ENCODE measurements at regions not wholly inside any gene's neighbourhood (a gene's known extent, or its start where the extent isn't known, plus 50 kb on each side); places are given as distances from the start of the nearest gene placed in this dataset.
"Not testable (repeated sequence)": the region's sequence is repeated elsewhere in the genome, so short reads cannot be mapped to it uniquely, and the experiment has no call there.

DNA sequence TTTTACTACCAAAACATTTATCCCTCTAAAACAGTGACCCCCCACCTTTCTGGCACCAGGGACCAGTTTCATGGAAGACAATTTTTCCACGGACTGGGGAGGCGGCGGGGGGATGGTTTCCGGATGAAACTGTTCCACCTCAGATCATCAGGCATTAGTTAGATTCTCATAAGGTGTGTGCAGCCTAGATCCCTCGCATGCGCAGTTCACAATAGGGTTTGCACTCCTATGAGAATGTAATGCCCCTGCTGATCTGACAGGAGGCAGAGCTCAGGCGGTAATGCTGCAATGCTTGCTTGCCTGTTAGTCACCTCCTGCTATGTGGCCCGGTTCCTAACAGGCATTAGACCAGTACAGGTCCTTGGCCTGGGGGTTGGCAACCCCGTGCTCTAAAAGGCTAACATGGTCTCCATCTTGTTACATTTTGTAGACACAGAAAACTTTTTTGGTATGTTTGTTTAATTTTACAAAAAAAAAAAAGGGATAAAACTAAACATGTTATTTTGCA is 133.1 kb downstream of the DHRS2 start:
- not testable (repeated sequence) for H3K27me3 ChIP-seq (ENCODE audit: control insufficient read depth, insufficient read depth, low read length); H3K4me3 ChIP-seq (ENCODE audit: low read length); H3K27ac ChIP-seq (ENCODE audit: low read depth, low read length); H3K36me3 ChIP-seq (ENCODE audit: control insufficient read depth, insufficient read depth, low read length); H3K4me1 ChIP-seq (ENCODE audit: control insufficient read depth, insufficient read depth, low read length); H3K9ac ChIP-seq (ENCODE audit: low read length)

DNA sequence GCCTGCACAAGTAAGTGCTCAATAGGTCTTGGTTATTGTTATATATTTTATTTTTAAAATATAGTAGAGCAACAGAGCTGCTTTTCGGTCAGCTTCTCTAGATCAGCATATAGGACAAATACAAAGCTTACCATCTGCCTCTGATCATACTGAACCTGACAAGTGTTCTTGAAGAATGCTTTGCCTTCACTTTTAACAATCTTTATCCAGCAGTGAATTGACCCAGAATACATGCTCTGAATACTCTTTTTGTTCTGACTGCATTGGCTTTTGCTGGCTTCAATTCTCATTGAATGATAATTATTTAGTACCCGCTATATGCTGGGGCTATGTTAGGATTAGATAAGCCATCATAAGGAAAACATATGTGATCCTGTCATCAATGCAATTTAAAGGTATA is 137.8 kb downstream of the DHRS2 start:
- Histone ChIP-seq H3K4me3 (ENCODE audit: low read length) (no peak overlapping the region), H3K27ac (ENCODE audit: low read depth, low read length) (no peak overlapping the region), H3K27me3 (ENCODE audit: control insufficient read depth, insufficient read depth, low read length) (no peaks in the 10 kb centered on the region), H3K4me1 (ENCODE audit: control insufficient read depth, insufficient read depth, low read length) (no peaks in the 10 kb centered on the region), H3K9ac (ENCODE audit: low read length) (no peak overlapping the region), H3K36me3 (ENCODE audit: control insufficient read depth, insufficient read depth, low read length) (no peaks in the 10 kb centered on the region)

- Histone ChIP-seq H3K9ac (ENCODE audit: low read length) (no peak overlapping the region), H3K4me1 (ENCODE audit: control insufficient read depth, insufficient read depth, low read length) (no peaks in the 10 kb centered on the region), H3K27ac (ENCODE audit: low read depth, low read length) (no peak overlapping the region), H3K27me3 (ENCODE audit: control insufficient read depth, insufficient read depth, low read length) (no peaks in the 10 kb centered on the region), H3K4me3 (ENCODE audit: low read length) (no peak overlapping the region), H3K36me3 (ENCODE audit: control insufficient read depth, insufficient read depth, low read length) (no peaks in the 10 kb centered on the region)
Observed at GRCh38 chr14:23776296-23776695, 140.1 kb downstream of the DHRS2 start.

DNA sequence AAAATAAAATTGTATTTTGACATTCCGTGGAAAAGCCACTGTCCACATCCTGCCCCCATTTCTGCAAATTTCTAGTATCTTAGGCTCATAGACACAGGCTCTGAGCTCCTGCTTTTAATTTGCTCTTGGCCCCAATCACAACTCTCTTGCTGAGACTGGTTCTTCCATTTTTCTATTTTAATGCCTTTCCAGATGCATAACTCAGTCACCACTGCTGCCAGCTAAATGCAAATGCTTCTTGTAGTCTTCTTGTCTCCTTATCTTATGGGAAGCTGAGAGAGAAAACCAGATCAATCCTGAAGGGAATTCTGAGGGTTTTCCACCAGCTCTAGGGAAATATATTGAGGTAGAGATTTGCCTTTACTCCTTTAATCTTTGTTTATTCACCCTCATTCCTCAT is 149.0 kb downstream of the DHRS2 start:
- H3K36me3 ChIP-seq (ENCODE audit: control insufficient read depth, insufficient read depth, low read length): no peaks in the 10 kb centered on the region
- H3K9ac ChIP-seq (ENCODE audit: low read length): no peak overlapping the region
- H3K4me1 ChIP-seq (ENCODE audit: control insufficient read depth, insufficient read depth, low read length): no peaks in the 10 kb centered on the region
- no peaks in the 10 kb centered on the region for H3K27me3 ChIP-seq (ENCODE audit: control insufficient read depth, insufficient read depth, low read length)
- H3K27ac ChIP-seq (ENCODE audit: low read depth, low read length): no peak overlapping the region
- H3K4me3 ChIP-seq (ENCODE audit: low read length): no peak overlapping the region

DNA sequence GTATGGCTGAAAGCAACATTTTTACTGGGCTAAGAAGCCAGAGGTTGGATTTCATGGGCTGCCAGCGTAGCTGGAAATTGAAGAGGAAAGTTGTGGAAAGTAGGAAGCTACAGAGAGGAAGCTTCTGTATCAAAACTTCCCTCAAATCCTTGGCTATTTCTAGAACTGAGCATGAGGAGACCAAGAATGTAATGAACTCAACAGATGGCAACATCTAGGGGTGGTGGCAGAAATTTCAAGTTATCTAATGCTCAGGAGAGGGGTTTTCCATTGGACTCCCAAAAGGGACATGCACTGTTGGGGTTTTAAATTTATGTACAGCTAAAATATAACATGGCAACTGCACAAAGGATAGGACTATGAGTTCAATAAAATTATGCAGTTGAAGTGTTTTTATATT is 151.3 kb downstream of the DHRS2 start:
- Histone ChIP-seq H3K4me1 (ENCODE audit: control insufficient read depth, insufficient read depth, low read length) (no peaks in the 10 kb centered on the region), H3K4me3 (ENCODE audit: low read length) (no peak overlapping the region), H3K27ac (ENCODE audit: low read depth, low read length) (no peak overlapping the region), H3K27me3 (ENCODE audit: control insufficient read depth, insufficient read depth, low read length) (no peaks in the 10 kb centered on the region), H3K9ac (ENCODE audit: low read length) (no peak overlapping the region), H3K36me3 (ENCODE audit: control insufficient read depth, insufficient read depth, low read length) (no peaks in the 10 kb centered on the region)

- H3K27me3 ChIP-seq (ENCODE audit: control insufficient read depth, insufficient read depth, low read length): no peaks in the 10 kb centered on the region
- no peak overlapping the region for H3K27ac ChIP-seq (ENCODE audit: low read depth, low read length)
- no peaks in the 10 kb centered on the region for H3K36me3 ChIP-seq (ENCODE audit: control insufficient read depth, insufficient read depth, low read length)
- no peaks in the 10 kb centered on the region for H3K4me1 ChIP-seq (ENCODE audit: control insufficient read depth, insufficient read depth, low read length)
- no peak overlapping the region for H3K4me3 ChIP-seq (ENCODE audit: low read length)
- H3K9ac ChIP-seq (ENCODE audit: low read length): no peak overlapping the region
Observed at GRCh38 chr14:23789696-23790095, 153.5 kb downstream of the DHRS2 start.

DNA sequence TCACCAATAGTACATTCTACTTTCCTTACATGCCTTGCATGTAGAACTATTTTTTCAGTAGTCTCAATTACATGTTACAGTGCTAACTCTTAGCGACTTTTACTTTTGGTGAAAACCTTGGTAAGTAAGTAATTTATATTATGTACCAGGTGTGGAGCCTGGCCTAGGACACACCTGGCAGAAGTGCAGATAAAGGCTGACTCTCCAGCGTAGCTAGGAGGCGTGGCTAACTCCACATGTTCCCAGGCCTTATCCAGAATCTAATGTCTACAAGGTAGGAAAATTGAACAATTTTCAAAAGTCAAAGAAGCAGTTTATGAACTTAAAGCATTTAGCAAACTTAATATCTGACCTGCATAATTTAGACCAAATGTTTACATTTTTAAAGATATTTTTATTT is 157.4 kb downstream of the DHRS2 start:
- no peaks in the 10 kb centered on the region for H3K4me1 ChIP-seq (ENCODE audit: control insufficient read depth, insufficient read depth, low read length)
- no peaks in the 10 kb centered on the region for H3K27me3 ChIP-seq (ENCODE audit: control insufficient read depth, insufficient read depth, low read length)
- no peak overlapping the region for H3K4me3 ChIP-seq (ENCODE audit: low read length)

DNA sequence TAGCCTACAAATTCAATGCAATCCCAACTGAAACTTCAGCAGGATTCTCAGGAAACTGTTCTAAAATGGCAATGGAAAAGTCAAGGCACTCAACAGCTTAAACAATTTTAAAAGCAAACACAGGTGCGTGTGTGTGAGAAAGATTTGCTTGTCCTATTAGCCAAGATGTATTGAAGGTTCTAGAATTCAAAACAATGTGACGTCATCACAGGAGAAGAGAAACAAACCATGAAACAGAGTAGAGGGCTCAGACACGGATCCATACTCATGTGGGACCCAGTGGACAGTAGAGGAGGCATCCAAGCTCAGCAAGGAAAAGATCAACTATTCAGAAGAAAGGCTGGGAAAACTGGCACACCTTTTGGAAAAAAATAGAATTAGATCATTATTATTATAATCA is 152.8 kb upstream of the DHRS4 start:
- no peak overlapping the region for H3K9ac ChIP-seq (ENCODE audit: low read length)
- H3K4me1 ChIP-seq (ENCODE audit: control insufficient read depth, insufficient read depth, low read length): no peaks in the 10 kb centered on the region
- no peaks in the 10 kb centered on the region for H3K27me3 ChIP-seq (ENCODE audit: control insufficient read depth, insufficient read depth, low read length)
- H3K4me3 ChIP-seq (ENCODE audit: low read length): no peak overlapping the region
- no peaks in the 10 kb centered on the region for H3K36me3 ChIP-seq (ENCODE audit: control insufficient read depth, insufficient read depth, low read length)
- no peak overlapping the region for H3K27ac ChIP-seq (ENCODE audit: low read depth, low read length)

More for the DNA sequence above, 157.4 kb downstream of the DHRS2 start:
- Histone ChIP-seq H3K9ac (ENCODE audit: low read length) (no peak overlapping the region), H3K36me3 (ENCODE audit: control insufficient read depth, insufficient read depth, low read length) (no peaks in the 10 kb centered on the region), H3K27ac (ENCODE audit: low read depth, low read length) (no peak overlapping the region)

DNA sequence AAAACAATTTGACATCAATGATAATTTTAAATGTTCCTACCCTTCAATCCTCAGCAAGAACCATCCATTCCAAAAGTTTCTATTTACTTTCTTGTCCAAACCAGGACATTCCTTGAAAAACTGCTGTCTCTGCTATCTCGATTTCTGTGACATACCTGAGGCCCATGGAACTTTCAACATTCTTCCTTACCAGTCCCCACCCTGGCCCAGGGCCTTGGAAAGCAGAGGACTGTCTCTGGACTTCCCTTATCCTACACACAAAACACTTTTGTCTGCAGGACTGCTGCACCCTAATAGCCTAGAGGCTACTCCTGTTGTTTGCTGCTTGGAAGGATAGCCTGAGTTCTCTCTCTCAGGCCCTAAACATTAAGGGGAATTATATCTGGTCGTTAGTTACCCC is 151.8 kb upstream of the DHRS4 start:
- no peak overlapping the region for H3K9ac ChIP-seq (ENCODE audit: low read length)
- no peaks in the 10 kb centered on the region for H3K4me1 ChIP-seq (ENCODE audit: control insufficient read depth, insufficient read depth, low read length)
- no peaks in the 10 kb centered on the region for H3K36me3 ChIP-seq (ENCODE audit: control insufficient read depth, insufficient read depth, low read length)
- H3K27ac ChIP-seq (ENCODE audit: low read depth, low read length): no peak overlapping the region
- no peak overlapping the region for H3K4me3 ChIP-seq (ENCODE audit: low read length)
- no peaks in the 10 kb centered on the region for H3K27me3 ChIP-seq (ENCODE audit: control insufficient read depth, insufficient read depth, low read length)

GRCh38 chr14:23804817-23805216 is 148.8 kb upstream of the DHRS4 start:
- Histone ChIP-seq H3K4me1 (ENCODE audit: control insufficient read depth, insufficient read depth, low read length) (no peaks in the 10 kb centered on the region), H3K9ac (ENCODE audit: low read length) (no peak overlapping the region), H3K4me3 (ENCODE audit: low read length) (no peak overlapping the region), H3K27me3 (ENCODE audit: control insufficient read depth, insufficient read depth, low read length) (no peaks in the 10 kb centered on the region), H3K27ac (ENCODE audit: low read depth, low read length) (no peak overlapping the region), H3K36me3 (ENCODE audit: control insufficient read depth, insufficient read depth, low read length) (no peaks in the 10 kb centered on the region)

- H3K4me1 ChIP-seq (ENCODE audit: control insufficient read depth, insufficient read depth, low read length): no peaks in the 10 kb centered on the region
- H3K36me3 ChIP-seq (ENCODE audit: control insufficient read depth, insufficient read depth, low read length): no peaks in the 10 kb centered on the region
Observed at GRCh38 chr14:23805761-23806160, 147.8 kb upstream of the DHRS4 start.

GRCh38 chr14:23814527-23815256 is 138.9 kb upstream of the DHRS4 start:
- no peak overlapping the region for H3K27ac ChIP-seq (ENCODE audit: low read depth, low read length)
- no peaks in the 10 kb centered on the region for H3K27me3 ChIP-seq (ENCODE audit: control insufficient read depth, insufficient read depth, low read length)
- H3K4me3 ChIP-seq (ENCODE audit: low read length): no peak overlapping the region
- no peak overlapping the region for H3K9ac ChIP-seq (ENCODE audit: low read length)
- H3K36me3 ChIP-seq (ENCODE audit: control insufficient read depth, insufficient read depth, low read length): no peaks in the 10 kb centered on the region
- no peaks in the 10 kb centered on the region for H3K4me1 ChIP-seq (ENCODE audit: control insufficient read depth, insufficient read depth, low read length)

More at GRCh38 chr14:23805761-23806160, 147.8 kb upstream of the DHRS4 start:
- no peak overlapping the region for H3K27ac ChIP-seq (ENCODE audit: low read depth, low read length)
- no peak overlapping the region for H3K9ac ChIP-seq (ENCODE audit: low read length)
- H3K27me3 ChIP-seq (ENCODE audit: control insufficient read depth, insufficient read depth, low read length): no peaks in the 10 kb centered on the region
- no peak overlapping the region for H3K4me3 ChIP-seq (ENCODE audit: low read length)

DNA sequence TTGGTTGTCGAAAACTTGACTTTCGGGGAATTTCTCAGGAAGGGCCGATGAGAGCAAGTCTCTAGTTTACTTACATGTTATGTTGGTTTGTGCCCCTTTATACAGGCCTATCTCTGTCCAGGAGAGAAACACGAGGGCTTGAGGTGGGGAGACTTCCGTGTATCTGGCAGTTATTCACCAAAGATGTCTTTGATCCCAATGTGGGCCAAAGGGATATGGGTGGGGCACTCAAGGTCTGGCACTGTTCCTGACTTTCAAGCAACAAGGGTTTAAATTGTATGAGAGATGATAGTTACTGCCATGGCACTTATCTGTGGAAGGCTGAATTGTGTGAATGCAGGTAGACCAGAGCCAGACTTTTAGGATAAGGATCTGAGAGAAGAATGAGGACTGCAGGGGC is 137.2 kb upstream of the DHRS4 start:
- no peak overlapping the region for H3K4me3 ChIP-seq (ENCODE audit: low read length)
- no peak overlapping the region for H3K9ac ChIP-seq (ENCODE audit: low read length)
- no peaks in the 10 kb centered on the region for H3K4me1 ChIP-seq (ENCODE audit: control insufficient read depth, insufficient read depth, low read length)
- H3K27me3 ChIP-seq (ENCODE audit: control insufficient read depth, insufficient read depth, low read length): no peaks in the 10 kb centered on the region
- H3K36me3 ChIP-seq (ENCODE audit: control insufficient read depth, insufficient read depth, low read length): no peaks in the 10 kb centered on the region
- H3K27ac ChIP-seq (ENCODE audit: low read depth, low read length): no peak overlapping the region

Measured in rectal smooth muscle tissue (tissue), 1 donor.